Sigmoid colon (tissue), 6 donors: ENCODE measurements at regions not wholly inside any gene's neighbourhood (a gene's known extent, or its start where the extent isn't known, plus 50 kb on each side); places are given as distances from the start of the nearest gene placed in this dataset.
A peak's percentile ranks its signal among the peaks of the same experiment; 100 is the strongest.

ENCODE experiments used
- DNase-seq: peaks from one replicate; pipeline ENCODE4 v3.0.0-alpha.2; 2019
- H3K27ac ChIP-seq, 4 donors: fragments of 200-600 bp; sonication (generic); one replicate each; pipeline ENCODE4 v1.5.1; 2016 to 2019; ENCODE audit warnings: mild to moderate bottlenecking in 1 of 4
- H3K27me3 ChIP-seq, 3 donors: fragments of 200-600 bp; sonication (generic); one replicate each; pipeline ENCODE4 v1.5.1; 2019; ENCODE audit warnings: mild to moderate bottlenecking in 1 of 3
- H3K36me3 ChIP-seq, 4 donors: fragments of 200-600 bp; sonication (generic); one replicate each; pipeline ENCODE4 v1.5.1; 2016 to 2019
- H3K4me1 ChIP-seq, 4 donors: fragments of 200-600 bp; sonication (generic); one replicate each; pipeline ENCODE4 v1.5.1; 2017 to 2019
- H3K4me3 ChIP-seq, 4 donors: fragments of 200-600 bp; sonication (generic); one replicate each; pipeline ENCODE4 v1.5.1; 2017 to 2019; ENCODE audit warnings: mild to moderate bottlenecking in 2 of 4, moderate library complexity in 1 of 4
- H3K9me3 ChIP-seq, 4 donors: fragments of 200-600 bp in 3 of 4; sonication (generic) in 3 of 4; one replicate each; pipeline versions ENCODE4 v1.5.1 to v1.6.1; 2013 to 2019
- EP300 ChIP-seq, 4 donors: sonication (generic); formaldehyde crosslinking; IDR thresholded peaks; one replicate each; pipeline ENCODE4 v1.6.1; 2017; ENCODE audit warnings: antibody characterized with exemption in 4 of 4
- POLR2A ChIP-seq, 2 donors: fragments of 450-650 bp; IDR thresholded peaks; one replicate each; pipeline ENCODE4 v1.6.1; 2016; ENCODE audit warnings: antibody characterized with exemption in 2 of 2, mild to moderate bottlenecking in 2 of 2, moderate library complexity in 2 of 2
- POLR2AphosphoS5 ChIP-seq, 4 donors: sonication (generic); formaldehyde crosslinking; IDR thresholded peaks; one replicate each; pipeline ENCODE4 v1.6.1; 2017; ENCODE audit warnings: antibody characterized with exemption in 4 of 4
- WGBS, 2 donors: extraction: QIAGEN DNeasy Blood & Tissue Kit; methylation state at CpG; one replicate each; pipeline ENCODE4 v1.1.7; 2013; 5-methylcytosine and 5-hydroxymethylcytosine counted together
- intact Hi-C: fragments of 100-400 bp; cut with DNase I; formaldehyde crosslinking; loops from one replicate; pipeline ENCODE4 v1.15.1; 2023
- TF ChIP-seq, protein P1 (sequence below), 4 experiments: fragments of 450-650 bp in 3 of 4; fragments of 200-600 bp in 1 of 4; IDR thresholded peaks; one replicate each; pipeline ENCODE4 v1.5.1; 2016 to 2019; ENCODE audit warnings: antibody characterized with exemption in 4 of 4, mild to moderate bottlenecking in 3 of 4, moderate library complexity in 2 of 4
- donor health status: healthy with polysubstance abuse.
- donor health status: healthy.

- no peak overlapping the region for H3K4me3 ChIP-seq
- H3K27me3 ChIP-seq = no peaks in the 10 kb centered on the region
- WGBS, 2 donors = 69 to 79% methylated on average over 2 of the region's 2 CpGs
- DNase-seq = no peak
- H3K4me1 ChIP-seq = peaks cover 0 to 34% (median 25%) of the 10 kb centered on the region in 4 donors
- no peaks in the 10 kb centered on the region for H3K9me3 ChIP-seq
- intact Hi-C loops = no loop called here
- TF ChIP-seq, protein P1, sequence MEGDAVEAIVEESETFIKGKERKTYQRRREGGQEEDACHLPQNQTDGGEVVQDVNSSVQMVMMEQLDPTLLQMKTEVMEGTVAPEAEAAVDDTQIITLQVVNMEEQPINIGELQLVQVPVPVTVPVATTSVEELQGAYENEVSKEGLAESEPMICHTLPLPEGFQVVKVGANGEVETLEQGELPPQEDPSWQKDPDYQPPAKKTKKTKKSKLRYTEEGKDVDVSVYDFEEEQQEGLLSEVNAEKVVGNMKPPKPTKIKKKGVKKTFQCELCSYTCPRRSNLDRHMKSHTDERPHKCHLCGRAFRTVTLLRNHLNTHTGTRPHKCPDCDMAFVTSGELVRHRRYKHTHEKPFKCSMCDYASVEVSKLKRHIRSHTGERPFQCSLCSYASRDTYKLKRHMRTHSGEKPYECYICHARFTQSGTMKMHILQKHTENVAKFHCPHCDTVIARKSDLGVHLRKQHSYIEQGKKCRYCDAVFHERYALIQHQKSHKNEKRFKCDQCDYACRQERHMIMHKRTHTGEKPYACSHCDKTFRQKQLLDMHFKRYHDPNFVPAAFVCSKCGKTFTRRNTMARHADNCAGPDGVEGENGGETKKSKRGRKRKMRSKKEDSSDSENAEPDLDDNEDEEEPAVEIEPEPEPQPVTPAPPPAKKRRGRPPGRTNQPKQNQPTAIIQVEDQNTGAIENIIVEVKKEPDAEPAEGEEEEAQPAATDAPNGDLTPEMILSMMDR (IDR thresholded peaks at IDR 0.05) = no peak
- no peak for TF ChIP-seq POLR2AphosphoS5 (IDR thresholded peaks at IDR 0.05)
- TF ChIP-seq EP300 (IDR thresholded peaks at IDR 0.05) = no peak
- no peak for TF ChIP-seq POLR2A (IDR thresholded peaks at IDR 0.05)
- H3K36me3 ChIP-seq = no peaks in the 10 kb centered on the region
- H3K27ac ChIP-seq = peak overlapping the region in 2 of 4 donors; percentile 12 to 39
Observed at GRCh38 chr2:18925296-18925695, 335.9 kb upstream of the NT5C1B start.

DNA sequence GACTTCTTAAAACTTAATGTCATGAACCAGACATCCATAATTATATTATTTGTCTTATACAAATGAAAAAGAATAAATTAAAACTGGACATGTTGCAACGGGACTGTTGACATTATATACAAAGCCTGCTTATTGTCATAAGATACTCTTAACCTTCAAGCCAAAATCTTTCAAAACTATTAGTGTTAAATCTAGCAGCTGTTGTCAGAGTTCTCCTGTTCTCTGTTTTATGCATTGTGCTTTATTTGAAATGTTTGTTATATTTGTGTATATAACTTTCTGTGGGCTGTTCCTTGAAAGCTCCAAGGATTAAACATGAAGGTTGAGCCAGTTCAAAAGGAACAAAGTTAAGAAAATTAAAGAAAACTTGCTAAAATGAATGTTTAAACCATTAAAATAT is 335.5 kb upstream of the NT5C1B start:
- H3K4me3 ChIP-seq = no peak overlapping the region
- 79 to 83% methylated on average over 1 of the region's 1 CpG for WGBS, 2 donors
- H3K27ac ChIP-seq = peak overlapping the region in 2 of 4 donors; percentile 12 to 39

DNA sequence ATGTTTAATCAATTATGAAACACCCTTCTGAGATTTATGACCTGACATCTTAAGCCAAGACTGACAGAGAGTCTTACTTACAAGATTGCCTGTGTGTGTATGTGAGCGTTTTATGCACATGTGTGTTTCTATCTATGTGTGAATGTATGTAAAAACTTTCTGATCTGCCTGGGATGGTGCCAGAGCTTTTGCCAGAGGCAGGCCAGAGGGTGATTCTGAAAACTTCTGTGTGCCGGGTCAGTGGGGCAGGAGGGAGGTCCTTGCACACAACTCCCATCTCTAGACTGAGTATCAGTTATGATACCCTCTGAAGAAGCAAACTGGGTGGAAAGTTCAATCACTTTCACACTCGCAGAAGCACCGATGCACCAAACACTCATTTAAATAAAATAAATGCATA is 335.0 kb upstream of the NT5C1B start:
- intact Hi-C loops = no loop called here
- no peak for DNase-seq
- TF ChIP-seq, protein P1 (IDR thresholded peaks at IDR 0.05) = no peak
- TF ChIP-seq POLR2A (IDR thresholded peaks at IDR 0.05) (no peak), EP300 (IDR thresholded peaks at IDR 0.05) (no peak), POLR2AphosphoS5 (IDR thresholded peaks at IDR 0.05) (no peak)
- no peak overlapping the region for H3K27ac ChIP-seq
- H3K9me3 ChIP-seq = no peaks in the 10 kb centered on the region
- peaks cover 0 to 34% (median 25%) of the 10 kb centered on the region in 4 donors for H3K4me1 ChIP-seq
- 82 to 84% methylated on average over 4 of the region's 4 CpGs for WGBS, 2 donors
- no peaks in the 10 kb centered on the region for H3K36me3 ChIP-seq
- no peaks in the 10 kb centered on the region for H3K27me3 ChIP-seq
- H3K4me3 ChIP-seq = no peak overlapping the region

More for the DNA sequence above, 335.5 kb upstream of the NT5C1B start:
- TF ChIP-seq, protein P1 (IDR thresholded peaks at IDR 0.05) = no peak
- peak; percentile 49 to 82 (median 74) for TF ChIP-seq POLR2AphosphoS5 (IDR thresholded peaks at IDR 0.05)
- Histone ChIP-seq H3K9me3 (no peaks in the 10 kb centered on the region), H3K36me3 (no peaks in the 10 kb centered on the region), H3K27me3 (no peaks in the 10 kb centered on the region), H3K4me1 (peaks cover 0 to 34% (median 25%) of the 10 kb centered on the region in 4 donors)
- intact Hi-C loops = no loop called here
- DNase-seq = no peak

GRCh38 chr2:18922276-18922675 is 332.9 kb upstream of the NT5C1B start:
- Histone ChIP-seq H3K4me3 (no peak overlapping the region), H3K4me1 (peaks cover 0 to 22% (median 17%) of the 10 kb centered on the region in 4 donors), H3K27ac (no peak overlapping the region), H3K27me3 (no peaks in the 10 kb centered on the region), H3K36me3 (no peaks in the 10 kb centered on the region), H3K9me3 (no peaks in the 10 kb centered on the region)
- no peak for TF ChIP-seq EP300 (IDR thresholded peaks at IDR 0.05)
- TF ChIP-seq POLR2A (IDR thresholded peaks at IDR 0.05) = no peak
- 100% methylated on average over 1 of the region's 1 CpG for WGBS, 2 donors
- intact Hi-C loops = no loop called here
- DNase-seq = no peak

GRCh38 chr2:18918280-18918679 is 328.9 kb upstream of the NT5C1B start:
- intact Hi-C loops = no loop called here

More at GRCh38 chr2:18918280-18918679, 328.9 kb upstream of the NT5C1B start:
- no peaks in the 10 kb centered on the region for H3K36me3 ChIP-seq
- H3K9me3 ChIP-seq = no peaks in the 10 kb centered on the region
- no peaks in the 10 kb centered on the region for H3K27me3 ChIP-seq
- H3K4me3 ChIP-seq = no peak overlapping the region
- DNase-seq = no peak
- no peak overlapping the region for H3K27ac ChIP-seq
- no peaks in the 10 kb centered on the region for H3K4me1 ChIP-seq
- WGBS, 2 donors = 0 to 59% methylated on average over 1 of the region's 1 CpG
- TF ChIP-seq POLR2AphosphoS5 (IDR thresholded peaks at IDR 0.05) (no peak), EP300 (IDR thresholded peaks at IDR 0.05) (no peak), POLR2A (IDR thresholded peaks at IDR 0.05) (no peak)
- TF ChIP-seq, protein P1 (IDR thresholded peaks at IDR 0.05) = no peak
